Keratinocyte (primary cell): ENCODE measurements at regions not wholly inside any gene's neighbourhood (a gene's known extent, or its start where the extent isn't known, plus 50 kb on each side); places are given as distances from the start of the nearest gene placed in this dataset.
"Not testable (repeated sequence)": the region's sequence is repeated elsewhere in the genome, so short reads cannot be mapped to it uniquely, and the experiment has no call there.

Source experiments
- DNase-seq: peaks from one replicate; pipeline ENCODE4 v3.0.0-alpha.2; 2011; ENCODE audit warnings: low read depth, missing footprints, low spot score
- FAIRE-seq: peaks from 2 replicates; lab custom pipeline; 2011; peaks lifted over from hg19 to GRCh38; lab: Jason Lieb, UNC
- H2AFZ ChIP-seq: 2 replicates; pipeline ENCODE4 v1.6.0; 2012; ENCODE audit warnings: low read length, control low read depth, inconsistent platforms; ENCODE audit not compliant: control insufficient read depth
- H3K27ac ChIP-seq: 2 replicates; pipeline ENCODE4 v1.5.1; 2011; ENCODE audit warnings: low read length; ENCODE audit not compliant: control insufficient read depth, insufficient read depth
- H3K27me3 ChIP-seq: 3 replicates; pipeline ENCODE4 v1.6.0; 2011; ENCODE audit warnings: low read length; ENCODE audit not compliant: control insufficient read depth, insufficient read depth; ENCODE audit errors: extremely low read depth
- H3K36me3 ChIP-seq, 2 experiments: 2 replicates in 1 of 2; 3 replicates in 1 of 2; pipeline ENCODE4 v1.5.1; 2011; ENCODE audit warnings: low read length in 2 of 2, mild to moderate bottlenecking in 1 of 2; ENCODE audit not compliant: control insufficient read depth in 2 of 2, insufficient read depth in 2 of 2; ENCODE audit errors: extremely low read depth in 1 of 2
- H3K4me1 ChIP-seq: 3 replicates; pipeline ENCODE4 v1.5.1; 2011; ENCODE audit warnings: low read length; ENCODE audit not compliant: control insufficient read depth, insufficient read depth; ENCODE audit errors: extremely low read depth
- H3K4me2 ChIP-seq: 3 replicates; pipeline ENCODE4 v1.6.0; 2011; ENCODE audit warnings: low read depth, low read length; ENCODE audit not compliant: control insufficient read depth, insufficient read depth; ENCODE audit errors: extremely low read depth
- H3K4me3 ChIP-seq, 3 experiments: fragments of 200-600 bp in 1 of 3; sonication (generic) in 1 of 3; 2 replicates in 2 of 3; 3 replicates in 1 of 3; pipeline ENCODE4 v1.5.1; 2011 to 2016; ENCODE audit warnings: low read length in 3 of 3, mild to moderate bottlenecking in 3 of 3, control low read depth in 2 of 3, inconsistent platforms in 1 of 3, low read depth in 1 of 3, mixed read lengths in 1 of 3, mixed run types in 1 of 3, moderate library complexity in 1 of 3; ENCODE audit not compliant: control insufficient read depth in 2 of 3, insufficient read depth in 2 of 3; ENCODE audit errors: extremely low read depth in 1 of 3
- H3K79me2 ChIP-seq: 2 replicates; pipeline ENCODE4 v1.6.0; 2012; ENCODE audit warnings: low read length; ENCODE audit not compliant: control insufficient read depth, insufficient read depth
- H3K9ac ChIP-seq: 3 replicates; pipeline ENCODE4 v1.6.0; 2011; ENCODE audit warnings: low read length; ENCODE audit not compliant: control insufficient read depth, insufficient read depth; ENCODE audit errors: extremely low read depth
- H3K9me1 ChIP-seq: 3 replicates; pipeline ENCODE4 v1.6.0; 2011; ENCODE audit warnings: low read length; ENCODE audit not compliant: control insufficient read depth, insufficient read depth; ENCODE audit errors: extremely low read depth
- H3K9me3 ChIP-seq: 2 replicates; pipeline ENCODE4 v1.5.1; 2012; ENCODE audit warnings: low read depth, low read length; ENCODE audit not compliant: control insufficient read depth
- H4K20me1 ChIP-seq: 3 replicates; pipeline ENCODE4 v1.6.0; 2011; ENCODE audit warnings: low read length; ENCODE audit not compliant: control insufficient read depth, insufficient read depth; ENCODE audit errors: extremely low read depth
- EZH2 ChIP-seq: IDR thresholded peaks from one replicate; pipeline ENCODE4 v1.6.1; 2012; ENCODE audit warnings: inconsistent platforms, mild to moderate bottlenecking, low read length, moderate library complexity
- dilution Hi-C: fragments of 300-500 bp; cut with MboI; formaldehyde crosslinking; loops from one replicate; pipeline ENCODE4 v1.7.0; 2020; ENCODE audit warnings: low sequenced_read_pairs; ENCODE audit not compliant: extremely low pct_ligation_motif_present
- TF ChIP-seq, protein P1 (sequence below), 3 experiments: IDR thresholded peaks in 1 of 3; conservative IDR thresholded peaks in 1 of 3; optimal IDR thresholded peaks in 1 of 3; 2 replicates in 2 of 3; 3 replicates in 1 of 3; pipeline versions ENCODE3 to v1.5.1; 2011; ENCODE audit warnings: low read length in 3 of 3, mild to moderate bottlenecking in 3 of 3, moderate library complexity in 2 of 3, control low read depth in 1 of 3, inconsistent platforms in 1 of 3; ENCODE audit not compliant: insufficient read depth in 2 of 3; ENCODE audit errors: extremely low read depth in 1 of 3

GRCh38 chr12:65731771-65732170, 92.5 kb upstream of the HMGA2 start:
- Histone ChIP-seq H3K79me2 (no peaks in the 10 kb centered on the region), H3K9me3 (no peaks in the 10 kb centered on the region), H3K27me3 (peaks cover 4% of the 10 kb centered on the region), H3K4me3 (no peak overlapping the region), H3K4me1 (peaks cover 12% of the 10 kb centered on the region), H3K36me3 (no peaks in the 10 kb centered on the region), H3K9ac (no peak overlapping the region), H3K9me1 (no peaks in the 10 kb centered on the region), H2AFZ (no peak overlapping the region), H3K27ac (no peak overlapping the region), H3K4me2 (no peak overlapping the region), H4K20me1 (no peaks in the 10 kb centered on the region)
- DNase-seq (no peak), FAIRE-seq (no peak)
- dilution Hi-C loops: no loop called here
- TF ChIP-seq, protein P1, sequence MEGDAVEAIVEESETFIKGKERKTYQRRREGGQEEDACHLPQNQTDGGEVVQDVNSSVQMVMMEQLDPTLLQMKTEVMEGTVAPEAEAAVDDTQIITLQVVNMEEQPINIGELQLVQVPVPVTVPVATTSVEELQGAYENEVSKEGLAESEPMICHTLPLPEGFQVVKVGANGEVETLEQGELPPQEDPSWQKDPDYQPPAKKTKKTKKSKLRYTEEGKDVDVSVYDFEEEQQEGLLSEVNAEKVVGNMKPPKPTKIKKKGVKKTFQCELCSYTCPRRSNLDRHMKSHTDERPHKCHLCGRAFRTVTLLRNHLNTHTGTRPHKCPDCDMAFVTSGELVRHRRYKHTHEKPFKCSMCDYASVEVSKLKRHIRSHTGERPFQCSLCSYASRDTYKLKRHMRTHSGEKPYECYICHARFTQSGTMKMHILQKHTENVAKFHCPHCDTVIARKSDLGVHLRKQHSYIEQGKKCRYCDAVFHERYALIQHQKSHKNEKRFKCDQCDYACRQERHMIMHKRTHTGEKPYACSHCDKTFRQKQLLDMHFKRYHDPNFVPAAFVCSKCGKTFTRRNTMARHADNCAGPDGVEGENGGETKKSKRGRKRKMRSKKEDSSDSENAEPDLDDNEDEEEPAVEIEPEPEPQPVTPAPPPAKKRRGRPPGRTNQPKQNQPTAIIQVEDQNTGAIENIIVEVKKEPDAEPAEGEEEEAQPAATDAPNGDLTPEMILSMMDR (optimal IDR thresholded peaks at IDR 0.05 in 1 of 3, IDR thresholded peaks at IDR 0.05 in 1 of 3, conservative IDR thresholded peaks at IDR 0.05 in 1 of 3; ENCODE audit: extremely low read depth in 1 of 3, insufficient read depth in 2 of 3, low read length in 3 of 3): no peak
- no peak for TF ChIP-seq EZH2

GRCh38 chr12:65733643-65734042, 90.6 kb upstream of the HMGA2 start:
- H3K36me3 ChIP-seq, FAIRE-seq, H3K4me1 ChIP-seq, H3K9me1 ChIP-seq, H3K4me3 ChIP-seq, H4K20me1 ChIP-seq, H3K79me2 ChIP-seq, H2AFZ ChIP-seq, H3K9ac ChIP-seq, H3K4me2 ChIP-seq, H3K27me3 ChIP-seq, H3K27ac ChIP-seq, DNase-seq, H3K9me3 ChIP-seq, dilution Hi-C loops: not testable (repeated sequence)

GRCh38 chr12:65734226-65734625, 90.1 kb upstream of the HMGA2 start:
- no peak overlapping the region for H3K27ac ChIP-seq
- H3K9me1 ChIP-seq: no peaks in the 10 kb centered on the region
- no peak overlapping the region for H3K9ac ChIP-seq
- no peaks in the 10 kb centered on the region for H4K20me1 ChIP-seq
- no peak for TF ChIP-seq EZH2
- TF ChIP-seq, protein P1 (optimal IDR thresholded peaks at IDR 0.05 in 1 of 3, IDR thresholded peaks at IDR 0.05 in 1 of 3, conservative IDR thresholded peaks at IDR 0.05 in 1 of 3; ENCODE audit: extremely low read depth in 1 of 3, insufficient read depth in 2 of 3, low read length in 3 of 3): no peak
- no peak overlapping the region for H2AFZ ChIP-seq
- no peaks in the 10 kb centered on the region for H3K9me3 ChIP-seq
- H3K4me1 ChIP-seq: peaks cover 3% of the 10 kb centered on the region
- H3K4me3 ChIP-seq: no peak overlapping the region
- no peaks in the 10 kb centered on the region for H3K79me2 ChIP-seq
- no peaks in the 10 kb centered on the region for H3K27me3 ChIP-seq
- no peak for FAIRE-seq
- DNase-seq: no peak
- dilution Hi-C loops: no loop called here
- no peak overlapping the region for H3K4me2 ChIP-seq
- no peaks in the 10 kb centered on the region for H3K36me3 ChIP-seq
